ENCODE measurements at regions not wholly inside any gene's neighbourhood (a gene's known extent, or its start where the extent isn't known, plus 50 kb on each side); places are given as distances from the start of the nearest gene placed in this dataset.

DNA sequence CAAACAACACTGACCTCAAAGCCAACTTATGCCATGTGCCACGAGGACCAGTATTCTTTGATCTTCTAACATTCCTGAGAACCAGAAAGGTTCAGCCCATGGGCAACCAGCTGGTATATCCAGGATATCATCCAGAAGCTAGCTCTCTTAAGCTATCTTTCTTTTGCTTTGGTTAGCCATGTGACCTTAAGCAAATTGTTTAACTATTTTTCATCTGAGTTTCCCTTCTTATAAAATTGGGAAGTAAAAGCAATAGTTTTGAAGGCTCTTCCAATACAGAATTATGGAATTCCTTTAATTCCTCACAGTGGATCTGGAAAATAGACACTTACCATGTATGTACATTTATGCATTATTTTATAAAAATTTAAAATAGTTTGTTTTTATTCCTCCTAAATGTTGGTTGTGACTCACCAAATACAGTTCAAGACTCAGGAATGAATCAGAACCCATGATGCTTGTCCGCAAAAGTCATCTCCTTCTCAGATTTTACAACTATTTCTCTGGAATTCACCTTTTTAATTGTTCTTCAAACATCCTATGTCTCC, 435.7 kb downstream of the ZEB2 start:
- peak overlapping the region; percentile 0 for H3K4me3 Mint-ChIP-seq (ENCODE audit: unreplicated experiment)
- peaks cover 7% of the 10 kb centered on the region for H3K9me3 Mint-ChIP-seq (ENCODE audit: unreplicated experiment)
- no peaks in the 10 kb centered on the region for H3K27me3 Mint-ChIP-seq (ENCODE audit: unreplicated experiment)
- DNase-seq (ENCODE audit: extremely low spot score, unreplicated experiment): no peak
- H3K36me3 Mint-ChIP-seq (ENCODE audit: unreplicated experiment): no peaks in the 10 kb centered on the region
- H3K4me1 Mint-ChIP-seq (ENCODE audit: unreplicated experiment): peaks cover 71% of the 10 kb centered on the region
- no peak for TF ChIP-seq CTCF (IDR thresholded peaks at IDR 0.05)
- peak overlapping the region; percentile 80 for H3K27ac Mint-ChIP-seq (ENCODE audit: unreplicated experiment)

DNA sequence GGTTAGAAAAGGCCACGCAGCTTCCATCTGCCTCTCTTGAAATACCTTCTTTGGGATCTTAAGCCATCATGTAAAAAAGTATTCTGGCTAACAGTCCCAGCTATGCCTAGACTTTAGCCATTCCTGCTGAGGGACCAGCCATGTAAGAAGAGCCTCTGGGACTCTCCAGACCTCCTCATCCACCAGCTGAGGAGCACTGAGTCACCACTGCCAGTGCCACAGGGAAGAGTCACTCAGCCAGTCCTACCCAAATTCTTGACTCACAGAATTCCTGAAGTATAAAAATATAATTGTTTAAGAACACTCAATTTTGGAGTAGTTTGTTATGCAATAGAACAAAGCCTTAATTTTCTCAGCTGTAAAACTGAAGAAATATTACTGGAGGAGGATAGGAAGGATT, 436.7 kb downstream of the ZEB2 start:
- Mint-ChIP-seq H3K4me1 (ENCODE audit: unreplicated experiment) (peaks cover 77% of the 10 kb centered on the region), H3K36me3 (ENCODE audit: unreplicated experiment) (no peaks in the 10 kb centered on the region), H3K27ac (ENCODE audit: unreplicated experiment) (peak overlapping the region; percentile 80), H3K9me3 (ENCODE audit: unreplicated experiment) (peaks cover 7% of the 10 kb centered on the region), H3K4me3 (ENCODE audit: unreplicated experiment) (no peak overlapping the region), H3K27me3 (ENCODE audit: unreplicated experiment) (no peaks in the 10 kb centered on the region)
- TF ChIP-seq CTCF (IDR thresholded peaks at IDR 0.05): no peak
- no peak for DNase-seq (ENCODE audit: extremely low spot score, unreplicated experiment)

GRCh38 chr2:144082777-144083176, 437.1 kb downstream of the ZEB2 start:
- DNase-seq (ENCODE audit: extremely low spot score, unreplicated experiment): no peak
- no peaks in the 10 kb centered on the region for H3K36me3 Mint-ChIP-seq (ENCODE audit: unreplicated experiment)
- no peak for TF ChIP-seq CTCF (IDR thresholded peaks at IDR 0.05)
- H3K27me3 Mint-ChIP-seq (ENCODE audit: unreplicated experiment): no peaks in the 10 kb centered on the region
- peaks cover 78% of the 10 kb centered on the region for H3K4me1 Mint-ChIP-seq (ENCODE audit: unreplicated experiment)
- peak overlapping the region; percentile 80 for H3K27ac Mint-ChIP-seq (ENCODE audit: unreplicated experiment)
- peaks cover 7% of the 10 kb centered on the region for H3K9me3 Mint-ChIP-seq (ENCODE audit: unreplicated experiment)
- H3K4me3 Mint-ChIP-seq (ENCODE audit: unreplicated experiment): no peak overlapping the region

- no peak overlapping the region for H3K4me3 Mint-ChIP-seq (ENCODE audit: unreplicated experiment)
- H3K36me3 Mint-ChIP-seq (ENCODE audit: unreplicated experiment): no peaks in the 10 kb centered on the region
- H3K4me1 Mint-ChIP-seq (ENCODE audit: unreplicated experiment): peaks cover 78% of the 10 kb centered on the region
- no peaks in the 10 kb centered on the region for H3K27me3 Mint-ChIP-seq (ENCODE audit: unreplicated experiment)
- TF ChIP-seq CTCF (IDR thresholded peaks at IDR 0.05): no peak
- H3K27ac Mint-ChIP-seq (ENCODE audit: unreplicated experiment): peak overlapping the region; percentile 80
- DNase-seq (ENCODE audit: extremely low spot score, unreplicated experiment): no peak
- H3K9me3 Mint-ChIP-seq (ENCODE audit: unreplicated experiment): peaks cover 3% of the 10 kb centered on the region
These were observed 437.6 kb downstream of the ZEB2 start for GRCh38 chr2:144082327-144082726.

DNA sequence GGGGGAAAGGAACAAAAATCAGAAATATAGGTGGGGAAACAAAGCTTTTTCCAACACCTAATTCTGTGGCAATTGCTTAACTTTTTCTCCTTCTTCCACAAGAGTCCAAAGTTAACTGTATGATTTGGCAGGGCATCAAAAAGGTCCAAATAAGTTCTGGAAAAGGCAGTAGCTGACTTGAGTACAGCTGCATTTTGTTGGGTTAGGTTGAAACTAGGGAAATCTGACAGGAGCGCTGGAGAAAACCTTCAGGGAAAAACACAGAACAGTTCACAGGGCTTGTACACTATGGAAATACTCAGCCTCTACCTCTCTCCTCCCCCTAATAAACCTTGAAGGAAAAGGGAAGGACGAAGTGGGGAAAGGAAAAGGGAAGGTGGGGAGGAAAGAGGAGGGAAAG, 438.6 kb downstream of the ZEB2 start:
- H3K9me3 Mint-ChIP-seq (ENCODE audit: unreplicated experiment): no peaks in the 10 kb centered on the region
- H3K27ac Mint-ChIP-seq (ENCODE audit: unreplicated experiment): no peak overlapping the region
- no peak for TF ChIP-seq CTCF (IDR thresholded peaks at IDR 0.05)
- H3K4me1 Mint-ChIP-seq (ENCODE audit: unreplicated experiment): peaks cover 73% of the 10 kb centered on the region
- H3K4me3 Mint-ChIP-seq (ENCODE audit: unreplicated experiment): no peak overlapping the region
- DNase-seq (ENCODE audit: extremely low spot score, unreplicated experiment): no peak
- H3K36me3 Mint-ChIP-seq (ENCODE audit: unreplicated experiment): no peaks in the 10 kb centered on the region
- no peaks in the 10 kb centered on the region for H3K27me3 Mint-ChIP-seq (ENCODE audit: unreplicated experiment)
